ENCODE measurements at regions not wholly inside any gene's neighbourhood (a gene's known extent, or its start where the extent isn't known, plus 50 kb on each side); places are given as distances from the start of the nearest gene placed in this dataset.
"Not testable (repeated sequence)": the region's sequence is repeated elsewhere in the genome, so short reads cannot be mapped to it uniquely, and the experiment has no call there.

DNA sequence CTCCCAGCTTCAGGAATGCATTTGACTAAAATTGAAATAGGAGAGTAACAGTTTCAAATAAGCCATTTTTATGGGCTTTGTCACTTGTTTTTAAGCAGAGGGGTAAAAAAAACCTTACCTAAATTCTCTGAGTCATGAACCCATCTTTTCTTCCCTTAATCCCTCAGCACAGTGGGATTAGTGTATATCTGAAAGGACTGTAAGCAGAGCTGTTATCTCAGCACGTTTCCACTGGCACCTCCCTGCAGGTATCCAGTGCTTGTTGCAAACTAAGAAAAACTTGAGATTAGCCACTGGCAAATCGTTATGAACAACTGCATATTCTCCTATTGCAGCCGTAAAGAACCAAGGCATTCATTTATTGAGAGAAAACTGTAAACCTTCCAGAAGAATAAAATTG lies 872.7 kb downstream of the EFNA5 start:
- CTCF ChIA-PET: no interaction called here
- POLR2A ChIA-PET: no interaction called here
- DNase-seq: no peak
- Mint-ChIP-seq H3K4me3 (no peak overlapping the region), H3K27me3 (no peaks in the 10 kb centered on the region), H3K9me3 (ENCODE audit: low read depth) (no peaks in the 10 kb centered on the region), H3K4me1 (no peaks in the 10 kb centered on the region), H3K36me3 (ENCODE audit: low read depth) (no peaks in the 10 kb centered on the region), H3K27ac (no peak overlapping the region)
- no peak for ATAC-seq
- intact Hi-C loops (cut with DNase I, micrococcal nuclease): no loop called here

DNA sequence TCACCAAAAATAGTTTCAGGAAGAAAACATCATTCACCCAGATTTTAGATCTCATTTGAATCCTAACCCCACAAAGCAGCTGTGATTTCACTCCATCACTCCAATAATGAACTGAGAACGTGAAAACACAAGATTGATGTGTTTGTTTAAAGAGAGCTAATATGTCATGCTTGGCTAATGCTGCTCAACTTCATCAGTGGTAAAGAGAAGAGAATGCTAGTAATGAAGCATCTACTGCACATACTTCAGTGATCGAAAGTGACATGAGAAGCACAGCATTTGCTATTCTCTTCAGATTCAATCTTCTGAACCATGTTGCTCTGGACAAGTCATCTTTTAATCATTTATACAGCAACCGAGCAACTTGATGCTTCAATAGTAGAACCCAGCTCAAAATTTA lies 874.7 kb downstream of the EFNA5 start:
- Mint-ChIP-seq H3K27ac (no peak overlapping the region), H3K27me3 (no peaks in the 10 kb centered on the region), H3K4me3 (no peak overlapping the region), H3K36me3 (ENCODE audit: low read depth) (no peaks in the 10 kb centered on the region), H3K4me1 (no peaks in the 10 kb centered on the region), H3K9me3 (ENCODE audit: low read depth) (no peaks in the 10 kb centered on the region)
- DNase-seq (no peak), ATAC-seq (no peak)
- ChIA-PET CTCF (no interaction called here), POLR2A (no interaction called here)
- intact Hi-C loops (cut with DNase I, micrococcal nuclease): no loop called here

DNA sequence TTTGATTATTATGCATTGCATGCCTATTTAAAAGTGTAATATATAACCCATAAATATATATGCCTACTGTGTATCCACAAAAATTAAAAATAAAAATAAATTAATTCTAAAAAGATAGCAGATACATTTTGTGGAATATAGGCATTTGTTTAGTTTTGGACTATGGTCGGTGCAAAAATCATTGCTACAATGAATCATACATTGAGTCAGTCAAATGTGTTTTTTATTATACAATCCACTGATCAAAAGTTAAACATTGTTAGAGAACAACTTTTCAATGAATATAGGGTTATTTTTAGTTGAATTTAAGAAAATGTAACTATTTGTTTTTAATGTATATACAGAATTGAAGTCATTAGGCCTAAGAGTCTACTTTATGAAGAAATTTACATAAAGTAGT lies 885.9 kb downstream of the EFNA5 start:
- no peaks in the 10 kb centered on the region for H3K27me3 Mint-ChIP-seq

GRCh38 chr5:106780355-106780754 lies 890.4 kb downstream of the EFNA5 start:
- Mint-ChIP-seq H3K4me1 (no peaks in the 10 kb centered on the region), H3K9me3 (ENCODE audit: low read depth) (peaks cover 2% of the 10 kb centered on the region), H3K27me3 (no peaks in the 10 kb centered on the region), H3K4me3 (no peak overlapping the region), H3K36me3 (ENCODE audit: low read depth) (no peaks in the 10 kb centered on the region), H3K27ac (no peak overlapping the region)
- intact Hi-C loops (cut with DNase I, micrococcal nuclease): no loop called here
- CTCF ChIA-PET: no interaction called here
- no peak for ATAC-seq
- no peak for DNase-seq
- POLR2A ChIA-PET: no interaction called here

More for the DNA sequence above, 885.9 kb downstream of the EFNA5 start:
- no peak for DNase-seq
- Mint-ChIP-seq H3K4me3 (no peak overlapping the region), H3K4me1 (no peaks in the 10 kb centered on the region), H3K27ac (no peak overlapping the region), H3K9me3 (ENCODE audit: low read depth) (peaks cover 2% of the 10 kb centered on the region), H3K36me3 (ENCODE audit: low read depth) (no peaks in the 10 kb centered on the region)
- POLR2A ChIA-PET: no interaction called here
- CTCF ChIA-PET: no interaction called here
- intact Hi-C loops (cut with DNase I, micrococcal nuclease): no loop called here
- ATAC-seq: no peak

DNA sequence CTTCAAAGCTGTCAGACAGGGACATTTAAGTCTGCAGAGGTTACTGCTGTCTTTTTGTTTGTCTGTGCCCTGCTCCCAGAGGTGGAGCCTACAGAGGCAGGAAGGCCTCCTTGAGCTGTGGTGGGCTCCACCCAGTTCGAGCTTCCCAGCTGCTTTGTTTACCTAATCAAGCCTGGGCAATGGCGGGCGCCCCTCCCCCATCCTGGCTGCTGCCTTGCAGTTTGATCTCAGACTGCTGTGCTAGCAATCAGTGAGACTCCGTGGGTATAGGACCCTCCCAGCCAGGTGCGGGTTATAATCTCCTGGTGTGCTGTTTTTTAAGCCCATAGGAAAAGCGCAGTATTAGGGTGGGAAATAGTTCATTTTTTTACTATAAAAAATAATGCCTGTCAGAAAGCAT lies 894.2 kb downstream of the EFNA5 start:
- H3K27me3 Mint-ChIP-seq; H3K36me3 Mint-ChIP-seq (ENCODE audit: low read depth); DNase-seq; ATAC-seq; H3K27ac Mint-ChIP-seq; intact Hi-C loops (cut with DNase I, micrococcal nuclease); POLR2A ChIA-PET; H3K9me3 Mint-ChIP-seq (ENCODE audit: low read depth); H3K4me3 Mint-ChIP-seq; H3K4me1 Mint-ChIP-seq; CTCF ChIA-PET: not testable (repeated sequence)

GRCh38 chr5:106768392-106768791 lies 902.3 kb downstream of the EFNA5 start:
- POLR2A ChIA-PET: no interaction called here
- intact Hi-C loops (cut with DNase I, micrococcal nuclease): no loop called here
- Mint-ChIP-seq H3K27me3 (no peaks in the 10 kb centered on the region), H3K9me3 (ENCODE audit: low read depth) (no peaks in the 10 kb centered on the region), H3K4me3 (no peak overlapping the region), H3K36me3 (ENCODE audit: low read depth) (no peaks in the 10 kb centered on the region), H3K27ac (no peak overlapping the region), H3K4me1 (no peaks in the 10 kb centered on the region)
- ATAC-seq (no peak), DNase-seq (no peak)
- CTCF ChIA-PET: no interaction called here

DNA sequence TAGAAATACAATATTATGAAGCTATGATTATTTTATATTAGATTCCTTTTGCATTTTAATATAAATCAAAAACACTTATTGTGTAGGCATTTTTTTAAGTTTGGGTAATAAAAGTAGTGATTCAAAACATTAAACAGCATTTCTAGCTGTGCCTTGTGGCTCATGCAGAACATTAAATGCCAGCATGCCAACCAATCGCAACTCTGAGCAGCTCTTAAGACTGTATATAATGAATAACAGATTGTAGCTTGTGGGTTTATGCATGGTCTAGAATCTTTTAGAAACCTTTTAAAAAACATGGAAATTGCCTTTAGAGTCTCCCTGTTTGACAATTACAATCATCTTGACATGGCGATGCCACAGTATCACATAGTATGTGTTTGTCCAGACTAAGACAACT lies 903.8 kb downstream of the EFNA5 start:
- H3K36me3 Mint-ChIP-seq (ENCODE audit: low read depth): no peaks in the 10 kb centered on the region
- H3K9me3 Mint-ChIP-seq (ENCODE audit: low read depth): peaks cover 2% of the 10 kb centered on the region
- DNase-seq: no peak
- H3K27me3 Mint-ChIP-seq: no peaks in the 10 kb centered on the region
- no peak overlapping the region for H3K27ac Mint-ChIP-seq
- no peaks in the 10 kb centered on the region for H3K4me1 Mint-ChIP-seq
- no peak for ATAC-seq
- ChIA-PET CTCF (no interaction called here), POLR2A (no interaction called here)
- intact Hi-C loops (cut with DNase I, micrococcal nuclease): no loop called here
- no peak overlapping the region for H3K4me3 Mint-ChIP-seq

- H3K9me3 Mint-ChIP-seq (ENCODE audit: low read depth): peaks cover 2% of the 10 kb centered on the region
- H3K4me1 Mint-ChIP-seq: no peaks in the 10 kb centered on the region
- H3K27ac Mint-ChIP-seq: no peak overlapping the region
- H3K27me3 Mint-ChIP-seq: peaks cover 2% of the 10 kb centered on the region
- ATAC-seq: no peak
- POLR2A ChIA-PET: interaction anchor here (0.8 kb wide), 1 partner anchor 1256 kb away, joined by 5 read pairs; no protein-coding TSS in a partner anchor
- CTCF ChIA-PET: no interaction called here
- no peak overlapping the region for H3K4me3 Mint-ChIP-seq
- intact Hi-C loops (cut with DNase I, micrococcal nuclease): no loop called here
- no peaks in the 10 kb centered on the region for H3K36me3 Mint-ChIP-seq (ENCODE audit: low read depth)
- DNase-seq: no peak
Observed at GRCh38 chr5:106759581-106759980, 911.2 kb downstream of the EFNA5 start.

DNA sequence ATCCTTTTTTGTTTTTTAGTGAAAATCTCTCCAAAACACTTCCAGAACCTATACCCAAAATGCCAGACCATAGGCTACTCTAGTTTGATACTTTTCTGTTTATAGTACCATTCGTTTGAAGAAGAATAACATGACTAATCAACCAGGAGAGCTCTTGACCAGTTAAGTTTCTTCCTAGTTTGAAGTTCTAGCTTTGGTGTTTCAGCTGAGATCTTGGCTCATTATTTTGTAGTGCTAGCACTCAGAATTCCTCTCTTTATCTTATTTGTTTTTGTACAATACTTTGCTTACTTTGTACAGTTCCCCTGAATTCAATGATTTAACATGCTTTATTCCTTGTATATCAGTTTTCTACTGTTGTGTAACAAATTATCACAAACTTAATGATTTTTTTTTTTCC lies 911.6 kb downstream of the EFNA5 start:
- no peak overlapping the region for H3K27ac Mint-ChIP-seq
- H3K4me1 Mint-ChIP-seq: no peaks in the 10 kb centered on the region
- peaks cover 2% of the 10 kb centered on the region for H3K9me3 Mint-ChIP-seq (ENCODE audit: low read depth)
- H3K36me3 Mint-ChIP-seq (ENCODE audit: low read depth): no peaks in the 10 kb centered on the region
- peaks cover 2% of the 10 kb centered on the region for H3K27me3 Mint-ChIP-seq
- intact Hi-C loops (cut with DNase I, micrococcal nuclease): no loop called here
- POLR2A ChIA-PET: interaction anchor here (0.8 kb wide), 1 partner anchor 1255 kb away, joined by 5 read pairs; no protein-coding TSS in a partner anchor
- DNase-seq (no peak), ATAC-seq (no peak)
- no peak overlapping the region for H3K4me3 Mint-ChIP-seq
- CTCF ChIA-PET: no interaction called here

- H3K9me3 Mint-ChIP-seq (ENCODE audit: low read depth): no peaks in the 10 kb centered on the region
- H3K4me3 Mint-ChIP-seq: no peak overlapping the region
- DNase-seq (no peak), ATAC-seq (no peak)
- CTCF ChIA-PET: no interaction called here
- no peaks in the 10 kb centered on the region for H3K36me3 Mint-ChIP-seq (ENCODE audit: low read depth)
- POLR2A ChIA-PET: no interaction called here
- no peak overlapping the region for H3K27ac Mint-ChIP-seq
- no peaks in the 10 kb centered on the region for H3K4me1 Mint-ChIP-seq
- H3K27me3 Mint-ChIP-seq: peaks cover 2% of the 10 kb centered on the region
- intact Hi-C loops (cut with DNase I, micrococcal nuclease): no loop called here
Observed at GRCh38 chr5:106757672-106758071, 913.1 kb downstream of the EFNA5 start.

GRCh38 chr5:106755789-106756188 lies 914.9 kb downstream of the EFNA5 start:
- H3K36me3 Mint-ChIP-seq (ENCODE audit: low read depth): no peaks in the 10 kb centered on the region
- H3K4me1 Mint-ChIP-seq: no peaks in the 10 kb centered on the region
- CTCF ChIA-PET: interaction anchor here (1.5 kb wide), 1 partner anchor 10 kb away, joined by 3 read pairs; no protein-coding TSS in a partner anchor
- H3K9me3 Mint-ChIP-seq (ENCODE audit: low read depth): no peaks in the 10 kb centered on the region
- POLR2A ChIA-PET: no interaction called here
- no peak for DNase-seq
- H3K27ac Mint-ChIP-seq: no peak overlapping the region
- H3K27me3 Mint-ChIP-seq: peaks cover 2% of the 10 kb centered on the region
- no peak for ATAC-seq
- intact Hi-C loops (cut with DNase I, micrococcal nuclease): no loop called here
- H3K4me3 Mint-ChIP-seq: no peak overlapping the region

- ATAC-seq (no peak), DNase-seq (no peak)
- Mint-ChIP-seq H3K27me3 (peaks cover 2% of the 10 kb centered on the region), H3K4me1 (no peaks in the 10 kb centered on the region), H3K36me3 (ENCODE audit: low read depth) (no peaks in the 10 kb centered on the region), H3K9me3 (ENCODE audit: low read depth) (no peaks in the 10 kb centered on the region), H3K27ac (no peak overlapping the region), H3K4me3 (no peak overlapping the region)
- POLR2A ChIA-PET: no interaction called here
- intact Hi-C loops (cut with DNase I, micrococcal nuclease): no loop called here
- CTCF ChIA-PET: no interaction called here
Observed at GRCh38 chr5:106755066-106755465, 915.7 kb downstream of the EFNA5 start.

DNA sequence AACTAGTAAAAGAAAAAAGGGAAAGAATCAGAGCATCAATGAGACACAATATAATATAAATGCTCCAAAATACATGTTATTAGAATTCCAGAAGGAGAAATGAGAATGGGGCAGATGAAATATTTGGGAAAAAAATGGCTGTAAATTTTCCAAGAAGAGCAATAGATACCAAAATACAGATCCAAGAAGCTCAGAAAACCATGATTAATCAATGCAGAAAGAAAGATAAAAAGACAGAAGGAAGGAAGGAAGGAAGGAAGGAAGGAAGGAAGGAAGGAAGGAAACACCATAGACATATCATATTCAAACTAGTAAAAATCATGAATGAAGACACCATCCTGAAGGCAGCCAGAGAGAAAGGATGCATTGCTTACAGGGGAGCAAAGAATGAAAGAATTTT lies 920.9 kb downstream of the EFNA5 start:
- no peaks in the 10 kb centered on the region for H3K27me3 Mint-ChIP-seq
- ChIA-PET POLR2A (no interaction called here), CTCF (no interaction called here)
- no peak for ATAC-seq
- H3K36me3 Mint-ChIP-seq (ENCODE audit: low read depth): no peaks in the 10 kb centered on the region
- H3K4me1 Mint-ChIP-seq: no peaks in the 10 kb centered on the region
- no peak overlapping the region for H3K4me3 Mint-ChIP-seq
- peaks cover 3% of the 10 kb centered on the region for H3K9me3 Mint-ChIP-seq (ENCODE audit: low read depth)
- intact Hi-C loops (cut with DNase I, micrococcal nuclease): no loop called here
- DNase-seq: no peak
- H3K27ac Mint-ChIP-seq: no peak overlapping the region
